Muscle of back (tissue), 3 donors: ENCODE measurements at regions not wholly inside any gene's neighbourhood (a gene's known extent, or its start where the extent isn't known, plus 50 kb on each side); places are given as distances from the start of the nearest gene placed in this dataset.
"Not testable (repeated sequence)": the region's sequence is repeated elsewhere in the genome, so short reads cannot be mapped to it uniquely, and the experiment has no call there.

Experiments used
- DNase-seq, 3 donors: peaks; one replicate each; pipeline versions ENCODE4 v3.0.0 to v3.0.0-alpha.2; 2013

- DNase-seq = not testable (repeated sequence)
Measured at GRCh38 chr7:131679071-131679470, 122.6 kb upstream of the PODXL start.

GRCh38 chr7:131676850-131677249, 120.4 kb upstream of the PODXL start:
- not testable (repeated sequence) for DNase-seq

- DNase-seq = peak in 1 of 3 donors; percentile 14
Measured at GRCh38 chr7:131674131-131674530, 117.7 kb upstream of the PODXL start.

- DNase-seq = no peak
Measured at GRCh38 chr7:131673576-131673975, 117.1 kb upstream of the PODXL start.

- DNase-seq = no peak
Measured at GRCh38 chr7:131670406-131670805, 114.0 kb upstream of the PODXL start.

- DNase-seq = no peak
Measured at GRCh38 chr7:131667699-131668098, 111.3 kb upstream of the PODXL start.

- no peak for DNase-seq
Measured at GRCh38 chr7:131665021-131665420, 108.6 kb upstream of the PODXL start.

GRCh38 chr7:131664570-131664969, 108.1 kb upstream of the PODXL start:
- no peak for DNase-seq

GRCh38 chr7:131662301-131662873, 106.0 kb upstream of the PODXL start:
- DNase-seq = not testable (repeated sequence)

GRCh38 chr7:131657881-131658280, 101.5 kb upstream of the PODXL start:
- no peak for DNase-seq

- DNase-seq = no peak
Measured at GRCh38 chr7:131656980-131657723, 100.7 kb upstream of the PODXL start.

- DNase-seq = no peak
Measured at GRCh38 chr7:131655866-131656265, 99.4 kb upstream of the PODXL start.

GRCh38 chr7:131655447-131655846, 99.0 kb upstream of the PODXL start:
- DNase-seq = no peak

- peak; percentile 59 to 83 (median 77) for DNase-seq
Measured at GRCh38 chr7:131654668-131655326, 98.4 kb upstream of the PODXL start.

- DNase-seq = no peak
Measured at GRCh38 chr7:131654249-131654558, 97.8 kb upstream of the PODXL start.

- DNase-seq = no peak
Measured at GRCh38 chr7:131653418-131654248, 97.2 kb upstream of the PODXL start.

GRCh38 chr7:131652934-131653333, 96.5 kb upstream of the PODXL start:
- no peak for DNase-seq

- DNase-seq = no peak
Measured at GRCh38 chr7:131652194-131652593, 95.8 kb upstream of the PODXL start.

GRCh38 chr7:131649879-131650278, 93.5 kb upstream of the PODXL start:
- no peak for DNase-seq

GRCh38 chr7:131649003-131649541, 92.6 kb upstream of the PODXL start:
- no peak for DNase-seq

GRCh38 chr7:131648491-131648890, 92.1 kb upstream of the PODXL start:
- DNase-seq = no peak

GRCh38 chr7:131646203-131646602, 89.8 kb upstream of the PODXL start:
- DNase-seq = no peak
